HEK293 (cell line): ENCODE measurements at regions not wholly inside any gene's neighbourhood (a gene's known extent, or its start where the extent isn't known, plus 50 kb on each side); places are given as distances from the start of the nearest gene placed in this dataset.

ENCODE experiments used
- CTCF ChIA-PET: fragments of 350-600 bp; formaldehyde crosslinking; extraction: SDS; loops from one replicate; lab custom pipeline; 2021; ENCODE audit warnings: antibody characterized with exemption; lab: Yijun Ruan, JAX
- POLR2A ChIA-PET: fragments of 300-600 bp; formaldehyde crosslinking; extraction: SDS; loops from one replicate; lab custom pipeline; 2020; ENCODE audit warnings: antibody characterized with exemption, inconsistent platforms; lab: Yijun Ruan, JAX
- H3K27ac ChIP-seq: fragments of 200-500 bp; sonication (Bioruptor generic); 2 replicates; pipeline ENCODE4 v1.5.1; 2014; ENCODE audit warnings: low read depth, low read length, control low read depth, inconsistent platforms; ENCODE audit errors: extremely low read depth
- H3K36me3 ChIP-seq, 2 experiments: fragments of 200-500 bp in 1 of 2; sonication (Bioruptor generic) in 1 of 2; 1 replicate in 1 of 2; 2 replicates in 1 of 2; pipeline ENCODE4 v1.5.1; 2014 to 2017; ENCODE audit warnings: inconsistent platforms in 2 of 2, low read length in 2 of 2; ENCODE audit not compliant: control insufficient read depth in 2 of 2, insufficient read depth in 1 of 2
- H3K4me1 ChIP-seq: fragments of 200-500 bp; sonication (Bioruptor generic); 2 replicates; pipeline ENCODE4 v1.5.1; 2014; ENCODE audit warnings: mild to moderate bottlenecking, low read length, inconsistent platforms; ENCODE audit not compliant: control insufficient read depth, insufficient read depth
- H3K4me3 ChIP-seq: 2 replicates; pipeline ENCODE4 v1.5.1; 2011; ENCODE audit warnings: low read depth, mild to moderate bottlenecking, control low read depth, low read length, moderate library complexity
- H3K9me3 ChIP-seq: fragments of 200-500 bp; sonication (Bioruptor generic); 2 replicates; pipeline ENCODE4 v1.5.1; 2014; ENCODE audit warnings: low read depth, low read length, inconsistent platforms; ENCODE audit not compliant: control insufficient read depth, insufficient read depth
- GLI4 ChIP-seq: fragments of 450-650 bp; formaldehyde crosslinking; IDR thresholded peaks from 2 replicates; pipeline ENCODE4 v1.5.1; 2016; ENCODE audit warnings: missing biosample characterization, missing genetic modification characterization
- GLIS1 ChIP-seq: fragments of 450-650 bp; formaldehyde crosslinking; IDR thresholded peaks from 2 replicates; pipeline ENCODE4 v1.5.1; 2016; ENCODE audit warnings: missing biosample characterization, missing genetic modification characterization
- HIC1 ChIP-seq: fragments of 450-650 bp; formaldehyde crosslinking; IDR thresholded peaks from 2 replicates; pipeline ENCODE4 v1.5.1; 2016; ENCODE audit warnings: missing biosample characterization, missing genetic modification characterization
- OVOL3 ChIP-seq: fragments of 450-650 bp; formaldehyde crosslinking; IDR thresholded peaks from 2 replicates; pipeline ENCODE4 v1.5.1; 2016; ENCODE audit warnings: missing biosample characterization, missing genetic modification characterization
- REPIN1 ChIP-seq: fragments of 450-650 bp; formaldehyde crosslinking; IDR thresholded peaks from 2 replicates; pipeline ENCODE4 v1.5.1; 2017; ENCODE audit warnings: missing biosample characterization, missing genetic modification characterization, low read depth
- ZBTB11 ChIP-seq: fragments of 450-650 bp; formaldehyde crosslinking; conservative IDR thresholded peaks from 2 replicates; pipeline ENCODE4 v1.5.1; 2016; ENCODE audit warnings: low read depth, missing biosample characterization, missing genetic modification characterization
- ZBTB48 ChIP-seq: fragments of 450-650 bp; formaldehyde crosslinking; IDR thresholded peaks from 2 replicates; pipeline ENCODE4 v1.5.1; 2016; ENCODE audit warnings: missing biosample characterization, missing genetic modification characterization
- ZBTB49 ChIP-seq: fragments of 450-650 bp; formaldehyde crosslinking; IDR thresholded peaks from 2 replicates; pipeline ENCODE4 v1.5.1; 2016; ENCODE audit warnings: missing biosample characterization, missing genetic modification characterization, low read depth
- ZFP3 ChIP-seq: fragments of 450-650 bp; formaldehyde crosslinking; IDR thresholded peaks from 2 replicates; pipeline ENCODE4 v1.5.1; 2016; ENCODE audit warnings: low read depth, missing biosample characterization, missing genetic modification characterization
- ZNF10 ChIP-seq: fragments of 450-650 bp; formaldehyde crosslinking; IDR thresholded peaks from 2 replicates; pipeline ENCODE4 v1.5.1; 2017; ENCODE audit warnings: missing biosample characterization, missing genetic modification characterization
- ZNF140 ChIP-seq: fragments of 450-650 bp; formaldehyde crosslinking; IDR thresholded peaks from 2 replicates; pipeline ENCODE4 v1.5.1; 2016; ENCODE audit warnings: missing biosample characterization, missing genetic modification characterization
- ZNF19 ChIP-seq: fragments of 450-650 bp; formaldehyde crosslinking; IDR thresholded peaks from 2 replicates; pipeline ENCODE4; 2016; ENCODE audit warnings: missing biosample characterization, missing genetic modification characterization, low read depth
- ZNF202 ChIP-seq: fragments of 450-650 bp; formaldehyde crosslinking; IDR thresholded peaks from 2 replicates; pipeline ENCODE4 v1.5.1; 2016; ENCODE audit warnings: missing biosample characterization, missing genetic modification characterization, borderline replicate concordance
- ZNF24 ChIP-seq: fragments of 450-650 bp; formaldehyde crosslinking; IDR thresholded peaks from 2 replicates; pipeline ENCODE4 v1.5.1; 2016; ENCODE audit warnings: missing biosample characterization, missing genetic modification characterization
- ZNF274 ChIP-seq, 2 experiments: fragments of 200-500 bp in 1 of 2; fragments of 450-650 bp in 1 of 2; sonication (Bioruptor generic) in 1 of 2; formaldehyde crosslinking in 1 of 2; IDR thresholded peaks; 2 replicates each; pipeline versions ENCODE4 v1.5.1 to v1.6.1; 2014 to 2016; ENCODE audit warnings: borderline replicate concordance in 1 of 2, inconsistent platforms in 1 of 2, low read length in 1 of 2, missing biosample characterization in 1 of 2, missing genetic modification characterization in 1 of 2
- ZNF354C ChIP-seq: fragments of 450-650 bp; formaldehyde crosslinking; IDR thresholded peaks from 2 replicates; pipeline ENCODE4 v1.5.1; 2016; ENCODE audit warnings: missing biosample characterization, missing genetic modification characterization, low read depth, borderline replicate concordance
- ZNF394 ChIP-seq: fragments of 450-650 bp; formaldehyde crosslinking; IDR thresholded peaks from 2 replicates; pipeline ENCODE4 v1.5.1; 2016; ENCODE audit warnings: missing biosample characterization, missing genetic modification characterization, mild to moderate bottlenecking, moderate library complexity, borderline replicate concordance
- ZNF518A ChIP-seq: fragments of 450-650 bp; formaldehyde crosslinking; conservative IDR thresholded peaks from 2 replicates; pipeline ENCODE4 v1.5.1; 2016; ENCODE audit warnings: low read depth, missing biosample characterization, missing genetic modification characterization
- ZNF555 ChIP-seq: fragments of 450-650 bp; formaldehyde crosslinking; conservative IDR thresholded peaks from 2 replicates; pipeline ENCODE4 v1.5.1; 2017; ENCODE audit warnings: missing biosample characterization, mild to moderate bottlenecking, missing genetic modification characterization, inconsistent platforms
- ZNF596 ChIP-seq: fragments of 450-650 bp; IDR thresholded peaks from 2 replicates; pipeline ENCODE4 v1.5.0; 2018; ENCODE audit warnings: missing biosample characterization, mild to moderate bottlenecking, missing genetic modification characterization, moderate library complexity
- ZNF707 ChIP-seq: fragments of 450-650 bp; formaldehyde crosslinking; IDR thresholded peaks from 2 replicates; pipeline ENCODE4 v1.5.1; 2016; ENCODE audit warnings: missing biosample characterization, missing genetic modification characterization
- ZNF768 ChIP-seq: fragments of 450-650 bp; formaldehyde crosslinking; IDR thresholded peaks from 2 replicates; pipeline ENCODE4 v1.5.1; 2018; ENCODE audit warnings: missing biosample characterization, mild to moderate bottlenecking, missing genetic modification characterization
- ZNF776 ChIP-seq: fragments of 450-650 bp; formaldehyde crosslinking; IDR thresholded peaks from 2 replicates; pipeline ENCODE4 v1.5.0; 2017; ENCODE audit warnings: missing biosample characterization, missing genetic modification characterization, borderline replicate concordance

GRCh38 chr3:145721815-145722214 lies 439.2 kb downstream of the PLOD2 start:
- no peaks in the 10 kb centered on the region for H3K36me3 ChIP-seq
- CTCF ChIA-PET: no interaction called here
- H3K27ac ChIP-seq: no peak overlapping the region
- POLR2A ChIA-PET: no interaction called here
- H3K4me1 ChIP-seq: no peaks in the 10 kb centered on the region
- no peak overlapping the region for H3K4me3 ChIP-seq
- no peaks in the 10 kb centered on the region for H3K9me3 ChIP-seq
- TF ChIP-seq ZFP3 (tag by site-specific recombination) (no peak), GLI4 (tag by site-specific recombination) (no peak), GLIS1 (tag by site-specific recombination) (no peak), HIC1 (tag by site-specific recombination) (no peak), ZNF776 (tag by site-specific recombination) (no peak), ZNF354C (tag by site-specific recombination) (no peak), ZBTB48 (tag by site-specific recombination) (no peak), ZNF394 (tag by site-specific recombination) (no peak), ZNF768 (tag by site-specific recombination) (no peak), ZNF518A (tag by site-specific recombination) (no peak), ZBTB49 (no peak), ZNF140 (tag by site-specific recombination) (no peak), ZNF274 (IDR thresholded peaks at IDR 0.05; ENCODE audit: low read length) (no peak), ZNF274 (tag by site-specific recombination; IDR thresholded peaks at IDR 0.05; ENCODE audit: borderline replicate concordance) (no peak), ZNF707 (no peak), REPIN1 (no peak)
- TF ChIP-seq, all 188 proteins: peak for 0

GRCh38 chr3:145727476-145727875 lies 433.5 kb downstream of the PLOD2 start:
- no peaks in the 10 kb centered on the region for H3K9me3 ChIP-seq
- no peaks in the 10 kb centered on the region for H3K4me1 ChIP-seq
- H3K27ac ChIP-seq: no peak overlapping the region
- no peaks in the 10 kb centered on the region for H3K36me3 ChIP-seq
- H3K4me3 ChIP-seq: no peak overlapping the region
- POLR2A ChIA-PET: no interaction called here
- CTCF ChIA-PET: no interaction called here
- TF ChIP-seq ZNF19 (tag by site-specific recombination): no peak
- TF ChIP-seq ZNF596 (tag by site-specific recombination): no peak
- TF ChIP-seq OVOL3 (tag by site-specific recombination): no peak
- TF ChIP-seq ZNF24: no peak
- no peak for TF ChIP-seq ZNF10 (tag by site-specific recombination)
- TF ChIP-seq ZNF555 (tag by site-specific recombination): no peak
- no peak for TF ChIP-seq ZNF202 (tag by site-specific recombination)
- TF ChIP-seq ZBTB11: no peak
